ENCODE measurements at regions not wholly inside any gene's neighbourhood (a gene's known extent, or its start where the extent isn't known, plus 50 kb on each side); places are given as distances from the start of the nearest gene placed in this dataset.

GRCh38 chr6:12222405-12223366, 67.5 kb upstream of the EDN1 start (continued):
- TF ChIP-seq CBX8 (IDR thresholded peaks at IDR 0.05; ENCODE audit: borderline replicate concordance, low read depth, low read length), result no peak
- no peak for TF ChIP-seq NRF1 (IDR thresholded peaks at IDR 0.05; ENCODE audit: low read depth, low read length)
- TF ChIP-seq ATF2 (IDR thresholded peaks at IDR 0.05; ENCODE audit: low read length), result no peak
